MCF 10A (cell line): ENCODE measurements at regions not wholly inside any gene's neighbourhood (a gene's known extent, or its start where the extent isn't known, plus 50 kb on each side); places are given as distances from the start of the nearest gene placed in this dataset.

Source experiments
- BruUV-seq: library from RNA; stranded (reverse); fragments of 400-500 nt; replicated peaks from 2 replicates; lab custom pipeline; 2021; lab: Mats Ljungman, UMichigan
- CTCF ChIA-PET: fragments of 300-600 bp; sonication (Branson Sonifier 250); formaldehyde crosslinking; extraction: SDS; loops from one replicate; lab custom pipeline; 2021; ENCODE audit warnings: antibody characterized with exemption, inconsistent platforms; lab: Yijun Ruan, JAX
- POLR2A ChIA-PET: fragments of 300-600, 350-650 bp; sonication (Branson Sonifier 250); formaldehyde crosslinking; extraction: SDS; loops from one replicate; lab custom pipeline; 2020; ENCODE audit warnings: antibody characterized with exemption, inconsistent platforms; lab: Yijun Ruan, JAX
- DNase-seq: peaks from one replicate; pipeline ENCODE4 v3.0.0-alpha.2; 2018; ENCODE audit not compliant: unreplicated experiment
- H3K27ac Mint-ChIP-seq: one replicate; pipeline ENCODE4 v1.8.0; 2022; ENCODE audit warnings: mild to moderate bottlenecking, low read depth, mixed read lengths; ENCODE audit not compliant: unreplicated experiment
- H3K27me3 Mint-ChIP-seq: one replicate; pipeline ENCODE4 v1.8.0; 2022; ENCODE audit warnings: mixed read lengths; ENCODE audit not compliant: insufficient read depth, unreplicated experiment
- H3K36me3 Mint-ChIP-seq: one replicate; pipeline ENCODE4 v1.8.0; 2022; ENCODE audit warnings: mild to moderate bottlenecking, moderate library complexity, mixed read lengths; ENCODE audit not compliant: insufficient read depth, unreplicated experiment
- H3K4me1 Mint-ChIP-seq: one replicate; pipeline ENCODE4 v1.8.0; 2022; ENCODE audit warnings: mixed read lengths; ENCODE audit not compliant: insufficient read depth, unreplicated experiment
- H3K4me3 Mint-ChIP-seq: one replicate; pipeline ENCODE4 v1.8.0; 2022; ENCODE audit warnings: mild to moderate bottlenecking, moderate library complexity, mixed read lengths; ENCODE audit not compliant: unreplicated experiment
- H3K9me3 Mint-ChIP-seq: one replicate; pipeline ENCODE4 v1.8.0; 2022; ENCODE audit warnings: mixed read lengths; ENCODE audit not compliant: unreplicated experiment
- intact Hi-C: fragments of 100-400 bp; cut with micrococcal nuclease; formaldehyde crosslinking; loops from 2 replicates; pipeline ENCODE4 v1.14.1; 2022
- TF ChIP-seq, protein P1 (sequence below): fragments of 200-600 bp; IDR thresholded peaks from one replicate; pipeline ENCODE4 v1.8.0; 2022; ENCODE audit warnings: antibody characterized with exemption, mild to moderate bottlenecking; ENCODE audit not compliant: unreplicated experiment

- DNase-seq, result no peak
- peaks cover 79% of the 10 kb centered on the region for H3K27me3 Mint-ChIP-seq
- intact Hi-C loops, result no loop called here
- POLR2A ChIA-PET, result interaction anchor here (1.2 kb wide), 1 partner anchor 370 kb away, joined by 3 read pairs; no protein-coding TSS in a partner anchor
- CTCF ChIA-PET, result interaction anchor here (0.6 to 7.6 kb wide), 4 partner anchors 11 to 553 kb away, joined by 3 to 43 read pairs (median 4); no protein-coding TSS in a partner anchor
- H3K36me3 Mint-ChIP-seq, result no peaks in the 10 kb centered on the region
- TF ChIP-seq, protein P1, sequence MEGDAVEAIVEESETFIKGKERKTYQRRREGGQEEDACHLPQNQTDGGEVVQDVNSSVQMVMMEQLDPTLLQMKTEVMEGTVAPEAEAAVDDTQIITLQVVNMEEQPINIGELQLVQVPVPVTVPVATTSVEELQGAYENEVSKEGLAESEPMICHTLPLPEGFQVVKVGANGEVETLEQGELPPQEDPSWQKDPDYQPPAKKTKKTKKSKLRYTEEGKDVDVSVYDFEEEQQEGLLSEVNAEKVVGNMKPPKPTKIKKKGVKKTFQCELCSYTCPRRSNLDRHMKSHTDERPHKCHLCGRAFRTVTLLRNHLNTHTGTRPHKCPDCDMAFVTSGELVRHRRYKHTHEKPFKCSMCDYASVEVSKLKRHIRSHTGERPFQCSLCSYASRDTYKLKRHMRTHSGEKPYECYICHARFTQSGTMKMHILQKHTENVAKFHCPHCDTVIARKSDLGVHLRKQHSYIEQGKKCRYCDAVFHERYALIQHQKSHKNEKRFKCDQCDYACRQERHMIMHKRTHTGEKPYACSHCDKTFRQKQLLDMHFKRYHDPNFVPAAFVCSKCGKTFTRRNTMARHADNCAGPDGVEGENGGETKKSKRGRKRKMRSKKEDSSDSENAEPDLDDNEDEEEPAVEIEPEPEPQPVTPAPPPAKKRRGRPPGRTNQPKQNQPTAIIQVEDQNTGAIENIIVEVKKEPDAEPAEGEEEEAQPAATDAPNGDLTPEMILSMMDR, result no peak
- no peaks in the 10 kb centered on the region for H3K4me1 Mint-ChIP-seq
- no TSS peak for BruUV-seq
- no peak overlapping the region for H3K4me3 Mint-ChIP-seq
- H3K9me3 Mint-ChIP-seq, result no peaks in the 10 kb centered on the region
- no peak overlapping the region for H3K27ac Mint-ChIP-seq
Measured at GRCh38 chrX:10743476-10743875, 123.1 kb upstream of the MID1 start.

DNA sequence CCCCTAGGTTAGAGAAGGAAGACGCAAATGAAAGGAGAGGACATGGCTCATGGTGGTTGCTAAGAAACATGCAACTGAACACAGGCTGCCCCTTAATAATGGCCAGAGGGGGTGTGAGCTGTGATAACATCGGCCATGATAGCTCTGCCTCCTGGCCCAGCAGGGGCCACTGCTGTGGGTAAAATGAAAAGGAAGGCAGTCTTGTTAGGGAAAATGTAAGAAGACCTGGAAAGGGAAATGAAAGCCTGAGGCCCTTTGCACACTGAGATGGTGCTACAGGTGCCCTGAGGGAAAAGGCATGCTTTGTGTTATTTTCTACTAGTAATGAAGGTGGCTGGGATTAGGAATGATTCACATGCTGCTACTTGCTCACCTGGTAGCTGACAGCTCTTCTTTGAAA lies 123.6 kb upstream of the MID1 start:
- CTCF ChIA-PET, result interaction anchor here (1.5 to 7.6 kb wide), 4 partner anchors 11 to 554 kb away, joined by 4 to 43 read pairs (median 8); no protein-coding TSS in a partner anchor
- intact Hi-C loops, result no loop called here
- no peak overlapping the region for H3K4me3 Mint-ChIP-seq

GRCh38 chrX:10747975-10748374 lies 127.6 kb upstream of the MID1 start:
- Mint-ChIP-seq H3K4me1 (peaks cover 7% of the 10 kb centered on the region), H3K36me3 (no peaks in the 10 kb centered on the region), H3K4me3 (no peak overlapping the region), H3K9me3 (no peaks in the 10 kb centered on the region), H3K27me3 (peaks cover 98% of the 10 kb centered on the region), H3K27ac (no peak overlapping the region)
- POLR2A ChIA-PET, result interaction anchor here (1.0 kb wide), 1 partner anchor 21 kb away, joined by 4 read pairs; no protein-coding TSS in a partner anchor
- no TSS peak for BruUV-seq
- intact Hi-C loops, result no loop called here
- no peak for DNase-seq
- CTCF ChIA-PET, result interaction anchor here (7.6 kb wide), 1 partner anchor 24 kb away, joined by 43 read pairs; no protein-coding TSS in a partner anchor
- TF ChIP-seq, protein P1, result no peak

More for the DNA sequence above, 123.6 kb upstream of the MID1 start:
- Mint-ChIP-seq H3K36me3 (no peaks in the 10 kb centered on the region), H3K9me3 (no peaks in the 10 kb centered on the region), H3K27ac (no peak overlapping the region), H3K4me1 (peaks cover under 1% of the 10 kb centered on the region), H3K27me3 (peaks cover 79% of the 10 kb centered on the region)
- BruUV-seq, result no TSS peak
- no peak for DNase-seq
- POLR2A ChIA-PET, result interaction anchor here (1.2 kb wide), 1 partner anchor 370 kb away, joined by 3 read pairs; no protein-coding TSS in a partner anchor
- TF ChIP-seq, protein P1, result no peak

DNA sequence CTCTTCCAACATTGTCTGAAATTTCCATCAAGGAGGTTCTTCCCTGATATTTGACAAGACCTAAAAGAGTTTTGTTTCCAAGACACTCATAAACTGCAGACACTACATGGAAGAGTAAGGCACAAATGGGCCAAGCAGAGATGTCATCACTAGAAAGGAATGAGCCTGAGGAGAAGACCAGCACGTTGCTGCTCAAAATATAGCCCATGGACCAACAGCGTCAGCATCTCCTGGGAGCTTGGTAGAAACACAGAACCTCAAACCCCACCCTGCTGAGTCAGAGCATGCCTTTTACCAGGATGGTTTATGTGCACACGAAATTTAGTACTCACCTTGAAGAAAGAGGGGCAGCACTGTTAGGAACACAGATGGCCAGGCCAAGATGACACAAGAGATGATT lies 128.7 kb upstream of the MID1 start:
- TF ChIP-seq, protein P1, result no peak
- Mint-ChIP-seq H3K4me1 (peaks cover 7% of the 10 kb centered on the region), H3K4me3 (no peak overlapping the region), H3K27me3 (peaks cover 98% of the 10 kb centered on the region), H3K36me3 (no peaks in the 10 kb centered on the region), H3K9me3 (no peaks in the 10 kb centered on the region), H3K27ac (no peak overlapping the region)
- CTCF ChIA-PET, result interaction anchor here (1.1 to 7.6 kb wide), 3 partner anchors 19 to 559 kb away, joined by 5 to 43 read pairs (median 5); no protein-coding TSS in a partner anchor
- DNase-seq, result no peak
- no TSS peak for BruUV-seq
- POLR2A ChIA-PET, result no interaction called here
- intact Hi-C loops, result no loop called here
